GM12865 (cell line): ENCODE measurements at regions not wholly inside any gene's neighbourhood (a gene's known extent, or its start where the extent isn't known, plus 50 kb on each side); places are given as distances from the start of the nearest gene placed in this dataset.

ENCODE experiments used
- DNase-seq: peaks from one replicate; pipeline ENCODE4 v3.0.0; 2010; ENCODE audit warnings: low read depth
- H3K4me3 ChIP-seq: 2 replicates; pipeline ENCODE4 v1.5.1; 2011; ENCODE audit warnings: mild to moderate bottlenecking, low read depth, low read length, control low read depth
- TF ChIP-seq, protein P1 (sequence below): IDR thresholded peaks from 2 replicates; pipeline ENCODE4 v1.5.1; 2011; ENCODE audit warnings: low read length, control low read depth, low read depth, inconsistent platforms; ENCODE audit not compliant: insufficient read depth; ENCODE audit errors: missing control alignments

DNA sequence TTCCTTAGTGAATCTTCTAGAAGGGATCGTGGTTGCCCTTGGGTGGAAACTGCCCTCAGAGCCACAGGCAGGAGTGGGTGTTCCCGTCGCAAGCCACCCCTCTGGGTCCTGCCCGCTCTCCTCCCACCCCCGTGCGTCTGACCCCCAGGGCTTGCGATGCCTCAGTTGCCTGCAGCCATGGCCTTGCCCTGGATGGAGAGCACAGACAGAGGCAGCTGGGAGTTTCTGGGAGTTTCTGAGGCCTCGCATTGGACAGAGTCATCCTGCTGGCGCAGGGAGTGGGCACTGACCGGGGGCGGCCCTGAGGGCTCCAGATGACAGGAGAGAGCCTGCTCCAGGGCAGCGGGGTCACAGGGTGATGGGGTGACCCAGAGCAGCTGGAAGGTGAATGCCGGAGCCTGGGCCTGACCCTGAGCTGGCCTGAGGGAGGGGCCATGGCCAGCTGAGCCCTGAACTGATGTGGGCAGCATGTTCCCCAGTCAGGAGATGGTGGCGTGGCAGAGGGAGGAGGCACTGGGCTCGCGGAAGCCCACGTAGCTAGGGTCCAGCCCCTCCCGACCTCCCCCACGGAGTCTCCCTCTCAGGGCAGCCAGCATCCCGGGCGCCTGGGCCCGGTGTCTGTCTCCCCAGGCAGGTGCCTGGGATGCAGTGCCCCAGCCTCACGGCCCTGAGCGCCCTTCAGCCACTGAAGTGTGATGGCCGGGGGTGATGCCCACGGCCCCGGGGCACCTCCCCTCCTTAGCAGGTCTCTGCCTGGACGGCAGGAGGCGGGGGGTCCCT is 1236.2 kb downstream of the BRD1 start:
- DNase-seq, result no peak
- TF ChIP-seq, protein P1, sequence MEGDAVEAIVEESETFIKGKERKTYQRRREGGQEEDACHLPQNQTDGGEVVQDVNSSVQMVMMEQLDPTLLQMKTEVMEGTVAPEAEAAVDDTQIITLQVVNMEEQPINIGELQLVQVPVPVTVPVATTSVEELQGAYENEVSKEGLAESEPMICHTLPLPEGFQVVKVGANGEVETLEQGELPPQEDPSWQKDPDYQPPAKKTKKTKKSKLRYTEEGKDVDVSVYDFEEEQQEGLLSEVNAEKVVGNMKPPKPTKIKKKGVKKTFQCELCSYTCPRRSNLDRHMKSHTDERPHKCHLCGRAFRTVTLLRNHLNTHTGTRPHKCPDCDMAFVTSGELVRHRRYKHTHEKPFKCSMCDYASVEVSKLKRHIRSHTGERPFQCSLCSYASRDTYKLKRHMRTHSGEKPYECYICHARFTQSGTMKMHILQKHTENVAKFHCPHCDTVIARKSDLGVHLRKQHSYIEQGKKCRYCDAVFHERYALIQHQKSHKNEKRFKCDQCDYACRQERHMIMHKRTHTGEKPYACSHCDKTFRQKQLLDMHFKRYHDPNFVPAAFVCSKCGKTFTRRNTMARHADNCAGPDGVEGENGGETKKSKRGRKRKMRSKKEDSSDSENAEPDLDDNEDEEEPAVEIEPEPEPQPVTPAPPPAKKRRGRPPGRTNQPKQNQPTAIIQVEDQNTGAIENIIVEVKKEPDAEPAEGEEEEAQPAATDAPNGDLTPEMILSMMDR, result no peak
- no peak overlapping the region for H3K4me3 ChIP-seq

DNA sequence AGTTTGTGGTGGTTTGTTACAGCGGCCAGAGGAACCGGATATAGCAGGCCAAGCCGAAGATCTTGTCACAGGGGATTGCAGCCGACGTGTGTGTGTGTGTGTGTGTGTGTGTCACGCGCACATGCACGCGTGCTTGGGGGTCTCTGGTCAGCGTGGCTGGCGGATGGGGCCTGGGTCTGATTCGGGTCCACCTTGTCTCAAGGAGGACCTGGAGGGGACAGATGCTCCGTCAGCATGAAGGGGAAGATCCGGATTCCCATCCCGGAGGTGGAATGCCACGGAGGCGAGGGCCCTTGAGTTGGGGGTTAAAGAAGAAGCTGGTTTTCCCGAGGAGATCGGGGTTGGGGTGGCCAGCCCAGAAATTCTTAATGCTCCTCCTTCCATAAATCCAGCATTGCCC is 1237.8 kb downstream of the BRD1 start:
- no peak overlapping the region for H3K4me3 ChIP-seq
- no peak for DNase-seq
- TF ChIP-seq, protein P1, result no peak

DNA sequence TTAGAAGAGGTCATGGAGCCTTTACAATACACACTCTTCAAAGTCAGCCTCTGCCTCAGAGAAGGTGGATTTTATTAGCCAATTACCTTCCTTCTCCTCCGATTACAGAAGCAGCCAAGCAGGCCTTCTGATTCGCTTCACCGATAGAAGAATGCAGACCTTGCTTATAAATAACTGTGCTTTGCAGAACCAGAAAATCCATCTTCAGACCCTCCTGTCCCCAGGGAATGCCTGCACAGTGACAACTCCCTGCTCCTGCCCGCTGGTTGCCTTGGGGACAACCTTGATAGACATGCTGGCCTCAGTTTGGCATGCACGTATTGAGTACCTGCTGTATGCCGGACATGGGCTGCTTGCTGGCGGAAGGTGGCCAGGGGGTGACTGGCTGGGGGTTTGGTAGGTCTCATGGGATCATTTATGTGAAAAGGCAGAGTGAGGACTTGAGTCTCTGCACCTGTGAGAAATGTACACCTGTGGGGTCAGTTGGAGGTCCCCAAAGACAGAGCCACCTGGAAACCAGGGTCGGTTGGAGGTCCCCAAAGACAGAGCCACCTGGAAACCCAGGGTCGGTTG is 1238.7 kb downstream of the BRD1 start:
- DNase-seq, result no peak
- TF ChIP-seq, protein P1, result no peak

DNA sequence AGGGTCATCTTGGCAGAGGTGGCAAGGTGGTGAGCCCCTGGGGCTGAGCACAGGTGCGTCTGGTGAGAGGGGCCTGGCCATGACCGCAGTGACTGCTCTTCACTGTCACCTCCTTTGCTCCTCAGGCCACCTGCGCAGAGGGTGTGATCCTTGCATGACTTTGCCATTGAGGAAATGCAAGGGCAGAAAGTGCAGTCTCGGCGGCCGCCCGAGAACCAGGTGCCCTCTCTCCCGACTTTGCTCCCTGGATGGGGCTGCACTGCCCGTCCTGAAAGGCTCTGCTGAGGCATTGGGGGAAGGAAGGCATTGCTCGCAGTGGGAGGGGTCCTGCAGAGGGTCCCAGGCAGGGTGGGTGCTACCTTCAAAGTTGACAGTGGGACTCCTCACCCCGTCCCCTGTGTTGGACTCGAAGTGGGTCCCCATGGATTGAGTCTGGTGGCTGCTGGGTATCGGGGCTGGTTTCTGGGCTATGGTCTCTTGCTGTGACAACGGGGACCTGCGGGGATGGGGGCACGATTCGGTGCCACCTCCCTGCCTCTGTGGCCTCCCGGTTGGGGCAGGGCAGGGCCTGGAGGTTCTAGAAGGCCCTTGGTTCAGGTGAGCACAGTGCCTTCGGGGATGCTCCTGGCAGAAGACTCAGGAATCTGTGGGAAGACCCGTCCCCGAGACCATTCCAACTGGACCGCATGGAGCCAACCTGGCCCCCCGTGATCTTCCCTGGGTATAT is 1239.4 kb downstream of the BRD1 start:
- DNase-seq, result no peak
- TF ChIP-seq, protein P1, result no peak

More for the DNA sequence above, 1238.7 kb downstream of the BRD1 start:
- H3K4me3 ChIP-seq, result no peak overlapping the region

GRCh38 chr22:48587236-48587865 is 1240.3 kb downstream of the BRD1 start:
- TF ChIP-seq, protein P1, result no peak
- no peak for DNase-seq
- H3K4me3 ChIP-seq, result no peak overlapping the region

More for the DNA sequence above, 1239.4 kb downstream of the BRD1 start:
- no peak overlapping the region for H3K4me3 ChIP-seq

DNA sequence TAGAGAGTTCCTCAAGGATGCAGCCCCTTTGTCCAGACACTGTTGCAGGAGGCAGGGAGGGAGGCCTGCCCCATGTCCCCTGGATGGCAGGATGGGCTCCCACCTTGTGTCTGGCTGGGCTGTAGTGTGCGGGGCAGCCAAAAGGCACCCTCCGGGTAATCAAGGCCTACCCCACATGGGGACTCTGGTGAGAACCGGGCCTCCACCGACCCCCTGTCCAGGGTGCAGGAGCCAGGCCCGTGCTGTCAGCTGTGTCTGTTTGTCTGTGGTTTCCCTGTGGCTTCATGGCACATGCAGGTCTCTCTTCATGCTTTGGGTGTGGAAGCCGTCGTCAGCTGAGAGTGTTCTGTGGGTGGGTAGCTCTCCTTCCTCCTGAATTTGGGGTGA is 1240.9 kb downstream of the BRD1 start:
- no peak for DNase-seq
- TF ChIP-seq, protein P1, result no peak
- H3K4me3 ChIP-seq, result no peak overlapping the region
